HG03280 (cell line): ENCODE measurements at regions not wholly inside any gene's neighbourhood (a gene's known extent, or its start where the extent isn't known, plus 50 kb on each side); places are given as distances from the start of the nearest gene placed in this dataset.
"Not testable (repeated sequence)": the region's sequence is repeated elsewhere in the genome, so short reads cannot be mapped to it uniquely, and the experiment has no call there.

Experiments
- ATAC-seq: cut with Tn5 transposase; IDR thresholded peaks from one replicate; pipeline ENCODE4 v1.9.1; 2021; ENCODE audit warnings: mild to moderate bottlenecking, moderate library complexity; ENCODE audit not compliant: unreplicated experiment

DNA sequence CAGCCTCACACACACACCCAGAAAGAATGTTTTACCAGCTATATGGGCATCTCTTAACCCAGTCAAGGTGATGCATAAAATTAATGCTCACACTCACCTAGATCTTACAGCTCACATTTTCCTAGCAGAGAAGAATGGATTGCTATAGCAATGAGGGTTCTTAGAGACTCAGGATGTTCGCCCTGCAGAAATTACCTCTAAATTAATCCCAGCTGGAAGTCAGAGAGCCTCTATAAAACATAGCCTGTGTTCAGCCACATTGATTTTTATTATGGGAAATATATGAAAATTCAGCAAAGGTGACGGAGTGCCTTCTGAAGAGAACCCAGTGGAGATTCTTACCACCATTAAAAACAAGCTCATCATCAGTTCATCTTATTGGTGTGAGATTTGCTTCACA is 528.3 kb upstream of the ZFP42 start:
- no peak for ATAC-seq

DNA sequence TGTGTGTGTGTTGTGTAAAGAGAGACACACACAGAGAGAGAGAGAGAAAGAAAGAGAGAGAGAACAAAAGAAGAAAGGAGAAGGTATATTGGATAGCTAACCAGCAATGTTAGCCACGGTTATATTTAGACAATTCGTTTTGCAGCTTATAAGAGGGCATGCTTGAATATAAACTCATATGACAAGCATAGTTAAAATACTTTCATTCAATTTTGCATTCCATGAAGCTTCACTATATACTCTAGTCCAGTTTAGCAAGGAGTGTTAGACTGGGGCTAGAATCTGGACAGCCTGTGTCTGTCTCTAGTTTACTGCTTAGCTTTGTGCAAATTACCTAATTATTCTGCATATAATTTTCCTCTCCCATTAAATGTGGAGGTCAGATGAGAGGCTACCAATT is 525.9 kb upstream of the ZFP42 start:
- ATAC-seq = no peak

DNA sequence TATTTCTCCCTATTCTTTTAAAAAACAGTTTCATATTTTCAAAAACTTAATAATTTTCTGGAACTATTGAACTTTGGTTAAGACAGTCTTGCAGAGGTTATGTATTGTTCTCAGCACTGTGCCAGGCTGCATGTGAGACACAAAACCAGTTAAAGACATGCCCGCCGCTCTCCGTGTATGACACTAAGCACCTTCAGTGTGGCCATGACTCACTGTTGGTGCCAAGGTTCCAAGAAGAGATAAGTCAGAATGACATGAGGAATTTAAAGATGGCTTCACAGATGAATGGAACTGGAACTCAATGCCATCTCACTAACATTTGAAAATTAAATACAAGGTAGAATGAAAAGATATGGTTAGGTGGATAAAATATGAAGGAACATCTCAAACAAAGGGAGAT is 525.5 kb upstream of the ZFP42 start:
- ATAC-seq = no peak

DNA sequence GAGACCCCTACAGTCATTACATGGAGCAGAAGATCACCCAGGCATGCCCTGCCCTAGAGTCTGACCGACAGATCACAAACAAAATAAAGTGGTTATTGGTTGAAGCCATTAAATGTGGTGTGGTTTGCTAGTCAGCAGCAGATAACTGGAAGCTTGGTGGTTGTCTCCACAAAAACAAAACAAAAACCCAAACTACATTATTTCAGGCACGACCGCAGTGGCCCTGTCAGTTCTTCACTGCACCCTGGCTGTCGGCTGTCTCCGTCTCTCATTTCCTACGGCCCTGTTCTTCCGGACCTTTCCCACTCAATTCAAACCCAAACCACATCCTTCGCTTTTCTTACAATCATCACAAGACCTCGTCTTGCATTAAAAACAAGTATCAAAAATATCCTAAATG is 521.3 kb upstream of the ZFP42 start:
- ATAC-seq = no peak

DNA sequence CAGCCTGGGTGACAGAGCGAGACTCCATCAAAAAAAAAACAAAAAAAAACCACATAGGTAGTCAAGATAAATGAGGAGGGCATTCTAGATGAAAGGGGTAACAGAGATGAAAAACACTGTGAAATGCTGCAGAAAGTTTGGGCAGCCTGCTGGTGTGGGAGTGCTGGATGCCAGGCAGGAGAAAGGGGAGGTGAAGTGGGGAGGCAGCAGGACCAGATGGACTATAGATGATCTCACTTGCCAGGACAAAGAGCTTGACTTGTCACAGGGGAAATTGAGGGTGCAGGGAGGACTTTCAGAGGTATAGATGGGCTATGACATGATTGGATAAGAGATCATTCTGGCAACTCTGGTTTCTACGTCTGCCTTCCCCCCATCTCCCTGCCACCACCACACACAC is 519.7 kb upstream of the ZFP42 start:
- ATAC-seq = no peak

DNA sequence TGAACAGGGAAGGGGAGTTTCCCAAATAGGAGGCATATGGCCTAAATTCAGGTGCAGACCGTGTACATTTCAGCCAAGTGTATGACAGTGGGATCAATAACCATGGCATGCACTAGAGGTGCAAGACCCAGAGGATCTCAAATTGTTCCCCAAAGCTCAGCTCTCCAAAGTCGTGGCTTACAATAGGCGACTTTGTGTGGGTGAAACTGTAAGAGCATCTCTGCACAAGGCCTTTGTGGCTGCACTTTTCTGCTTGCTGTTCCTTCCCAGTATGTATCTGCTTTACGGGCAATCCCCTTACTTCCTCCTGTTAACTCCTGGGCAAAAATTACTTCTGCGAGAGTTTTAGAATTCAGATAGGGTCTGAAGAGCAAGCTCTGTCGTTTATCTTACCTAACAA is 518.3 kb upstream of the ZFP42 start:
- no peak for ATAC-seq

DNA sequence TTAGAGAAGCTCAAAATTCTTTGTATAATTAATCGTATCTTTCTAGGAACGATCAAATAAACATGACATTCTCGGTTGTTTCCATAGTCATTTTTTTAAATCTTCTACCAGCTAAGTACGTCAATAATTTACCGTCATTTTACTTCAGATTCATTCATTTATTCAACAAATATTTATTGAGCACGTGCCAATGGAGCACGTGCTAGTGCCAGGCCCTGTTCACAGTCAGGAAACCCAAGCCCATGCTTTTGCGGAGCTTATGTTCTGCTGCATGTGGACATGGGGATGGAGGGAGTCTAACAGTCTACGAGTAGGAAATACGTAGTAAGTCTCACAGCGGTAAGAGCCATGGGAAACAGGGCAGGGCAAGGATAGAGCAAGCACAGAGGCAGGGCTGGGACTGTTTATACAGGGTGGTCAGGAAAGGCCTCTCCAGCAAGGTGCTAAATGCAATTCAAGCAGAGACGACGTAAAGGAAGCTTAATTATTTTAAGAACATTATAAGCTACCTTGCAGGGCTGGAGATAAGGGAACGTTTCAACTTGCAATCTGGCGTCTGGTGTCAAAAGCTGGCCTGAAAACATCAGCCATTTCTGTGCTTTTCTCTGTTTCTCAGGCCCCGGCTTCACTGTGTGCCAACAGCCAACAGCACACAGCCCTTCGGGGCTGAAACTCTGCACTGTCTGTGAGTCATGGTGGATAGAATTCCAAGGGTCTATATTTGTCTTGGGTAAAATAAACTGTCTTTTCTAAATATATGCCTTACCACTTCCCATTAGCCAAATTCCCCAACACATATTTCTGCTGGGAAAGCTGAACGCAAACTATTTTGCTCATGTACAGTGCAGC is 517.1 kb upstream of the ZFP42 start:
- ATAC-seq = no peak

DNA sequence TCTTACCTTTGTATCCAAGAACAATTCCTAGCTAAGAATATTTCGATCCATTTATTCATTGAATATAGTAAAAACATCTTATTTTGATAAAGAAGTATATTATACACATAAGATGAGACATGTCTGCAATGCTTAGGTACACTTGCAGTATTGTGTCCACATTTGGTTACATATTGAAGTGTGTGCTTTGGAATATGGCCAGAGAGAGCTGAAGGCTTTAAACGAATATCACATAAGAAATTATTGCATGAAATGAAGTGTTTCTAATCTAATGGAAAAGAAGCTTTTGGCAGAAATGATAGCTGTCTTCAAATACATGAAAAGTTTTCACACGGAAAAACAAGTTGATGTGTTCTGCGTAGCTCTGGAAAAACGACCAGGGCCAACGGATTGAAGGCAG is 516.1 kb upstream of the ZFP42 start:
- ATAC-seq = no peak

DNA sequence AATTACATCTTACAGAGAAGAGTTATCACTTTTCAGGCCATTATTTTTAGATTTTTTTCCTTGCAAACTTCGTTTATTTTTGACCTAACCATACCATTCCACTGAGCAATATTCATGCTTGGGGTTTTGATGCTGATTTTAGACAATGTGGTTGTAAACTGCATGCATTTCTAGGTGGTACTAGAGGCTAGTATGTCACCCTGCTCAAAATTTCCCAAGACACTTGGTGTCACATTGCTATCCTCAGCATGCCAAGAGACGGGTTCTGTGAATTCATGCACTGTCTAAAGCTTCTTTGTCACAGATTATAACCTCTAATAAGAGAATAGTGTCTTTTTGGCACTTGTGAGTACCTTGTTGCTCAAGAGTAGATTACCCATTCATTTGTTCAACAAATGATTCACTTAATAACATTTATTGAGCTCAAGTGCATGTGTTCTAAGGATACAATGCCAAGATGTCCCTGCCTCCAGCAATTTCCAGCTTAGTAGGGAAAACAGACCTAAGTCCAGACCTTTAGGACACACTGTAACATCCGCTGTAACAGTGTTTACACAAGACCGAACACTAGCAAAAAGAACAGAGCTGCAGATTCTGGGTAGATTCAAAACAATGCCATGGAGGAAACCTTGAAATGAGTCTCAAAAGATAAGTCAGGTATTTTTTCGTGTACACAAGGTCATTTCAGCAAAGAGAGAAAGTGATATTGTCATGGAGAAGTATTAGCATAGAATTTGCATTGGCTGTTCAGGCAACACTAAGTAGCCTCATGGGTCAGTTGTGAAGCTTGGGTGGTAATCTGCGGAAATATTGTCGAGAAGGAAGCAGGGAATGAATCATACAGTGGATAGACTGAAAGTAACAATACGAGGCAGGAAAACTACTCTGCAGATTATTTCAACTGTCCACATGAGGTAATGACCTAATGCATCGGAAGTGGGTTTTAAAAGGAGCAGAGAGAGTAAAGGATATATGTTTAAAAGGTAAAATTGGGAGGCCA is 515.1 kb upstream of the ZFP42 start:
- no peak for ATAC-seq

DNA sequence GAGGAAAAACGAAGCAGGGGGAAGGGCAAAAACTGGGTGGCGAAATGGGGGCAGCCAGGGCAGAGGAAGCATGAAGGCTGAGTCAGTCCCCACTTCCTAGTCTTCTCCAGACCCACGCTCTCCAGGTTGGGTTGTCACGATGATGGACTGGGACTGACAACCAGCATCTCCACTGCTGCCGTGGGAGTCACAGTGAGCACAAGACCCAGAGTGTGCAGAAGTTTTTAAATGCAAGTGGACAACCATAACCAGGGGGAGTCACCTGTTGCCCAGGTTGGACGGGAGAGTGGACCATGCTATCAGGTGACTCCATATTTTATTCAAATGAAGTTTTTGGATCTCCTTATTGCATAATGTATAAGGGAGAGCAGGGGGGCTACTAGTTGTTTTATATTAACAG is 511.4 kb upstream of the ZFP42 start:
- no peak for ATAC-seq

DNA sequence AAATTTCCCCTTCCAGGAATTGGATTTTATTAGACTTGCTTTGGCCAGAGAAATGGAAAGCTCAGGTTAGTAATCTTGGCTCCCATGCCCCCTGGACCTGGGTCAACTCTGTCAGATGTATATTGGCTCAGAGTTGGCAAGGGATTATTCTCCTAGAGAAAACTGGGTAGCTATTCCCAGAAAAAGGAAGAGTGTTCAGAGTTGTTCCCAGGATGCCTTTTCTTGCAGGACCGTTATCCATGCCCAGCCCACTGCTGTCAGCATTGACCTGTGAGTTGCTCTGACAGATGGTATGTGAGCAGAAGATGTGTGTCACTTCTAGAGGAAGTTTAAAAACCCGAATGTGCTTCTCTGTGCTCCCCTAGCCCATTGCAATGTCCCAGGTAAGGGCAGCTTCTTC is 509.9 kb upstream of the ZFP42 start:
- ATAC-seq = no peak

DNA sequence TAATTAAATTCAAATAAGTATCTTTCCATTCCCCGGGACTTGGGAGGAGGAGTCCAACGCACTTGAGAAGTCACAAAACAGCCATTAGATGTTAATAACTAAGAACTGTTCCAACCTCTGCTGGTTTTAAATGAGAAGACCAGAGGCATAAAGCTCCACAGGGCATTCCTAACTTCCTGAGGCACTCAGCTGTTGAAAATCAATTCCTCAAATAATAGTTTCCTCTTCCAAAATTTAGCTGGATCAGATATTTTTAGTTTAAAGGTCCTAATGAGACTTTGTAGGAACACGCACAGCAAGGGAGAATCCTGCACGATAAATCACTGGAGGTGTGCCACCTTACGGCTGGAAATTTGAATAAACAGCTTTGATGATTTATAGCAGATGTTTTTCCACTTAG is 504.3 kb upstream of the ZFP42 start:
- no peak for ATAC-seq

DNA sequence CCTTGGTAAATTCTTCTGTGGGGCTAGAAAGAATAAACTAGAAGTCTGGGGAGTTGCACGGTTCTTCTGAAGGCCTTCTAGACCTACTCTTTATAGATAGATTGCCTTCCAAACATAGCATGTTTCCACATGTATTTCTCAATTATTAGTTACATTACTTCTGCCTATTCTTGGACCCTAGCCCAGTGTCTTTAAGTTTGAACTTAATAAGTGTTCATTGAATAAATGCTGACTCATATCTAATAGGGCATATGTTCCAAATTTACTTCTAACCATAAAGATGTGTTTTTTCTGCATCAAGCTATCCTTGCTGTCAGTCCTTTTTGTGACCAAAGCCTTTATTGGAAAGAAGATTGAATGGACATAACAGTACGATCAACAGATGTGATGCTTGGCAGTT is 503.6 kb upstream of the ZFP42 start:
- no peak for ATAC-seq

DNA sequence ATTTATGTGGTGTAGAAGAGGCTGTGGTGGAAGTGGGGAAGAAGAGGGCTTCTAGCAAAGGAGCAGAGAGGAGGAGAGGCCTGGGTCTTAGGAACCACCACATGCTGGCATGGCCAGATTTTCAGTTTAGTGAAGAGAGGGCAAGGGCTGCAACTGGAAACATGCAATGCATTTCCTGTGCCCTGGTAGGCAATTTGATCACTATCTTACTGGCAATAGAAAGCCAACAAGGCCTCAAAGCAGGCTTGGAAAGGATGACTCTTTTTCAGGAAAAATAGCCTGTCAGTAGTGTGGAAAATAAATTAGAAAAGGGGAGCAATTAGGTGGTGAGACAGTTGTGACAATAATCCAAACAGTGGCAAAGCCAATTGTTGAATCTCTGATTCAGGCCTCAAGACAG is 501.9 kb upstream of the ZFP42 start:
- ATAC-seq = no peak

DNA sequence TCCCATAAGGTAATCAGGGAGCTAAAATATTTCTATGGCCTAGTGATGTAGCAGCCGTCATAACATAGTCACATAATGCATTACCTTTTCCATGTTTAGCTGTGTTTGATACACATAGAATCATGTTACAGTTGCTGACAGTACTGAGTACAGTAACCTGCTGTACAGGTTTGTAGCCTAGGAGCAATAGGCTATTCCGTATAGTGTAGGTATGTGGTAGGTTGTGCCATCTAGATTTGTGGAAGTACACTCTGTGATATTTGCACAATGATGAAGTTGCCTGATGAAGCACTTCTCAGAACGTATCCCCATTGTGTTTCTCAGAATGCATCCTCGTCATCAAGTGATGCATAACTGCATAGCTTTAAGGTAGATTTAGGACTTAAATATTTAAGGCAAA is 495.6 kb upstream of the ZFP42 start:
- no peak for ATAC-seq

DNA sequence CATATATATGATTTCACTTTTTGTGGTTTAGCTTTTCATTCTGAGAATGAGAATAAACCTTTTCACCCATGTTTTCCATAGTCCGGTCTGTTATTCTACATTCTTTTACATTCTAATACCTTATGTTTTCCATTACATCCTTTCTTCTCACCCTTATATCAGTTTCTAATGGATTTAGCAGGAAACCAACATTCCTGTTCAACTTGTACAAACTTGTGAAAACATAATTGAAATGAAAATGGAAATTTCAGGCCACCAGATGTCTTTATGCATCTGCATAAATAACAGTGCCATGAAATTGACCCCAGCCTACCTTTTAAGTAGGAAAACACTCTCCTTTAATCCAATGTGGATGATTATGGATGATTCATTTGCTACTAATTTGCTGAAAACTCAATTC is 494.8 kb upstream of the ZFP42 start:
- no peak for ATAC-seq

DNA sequence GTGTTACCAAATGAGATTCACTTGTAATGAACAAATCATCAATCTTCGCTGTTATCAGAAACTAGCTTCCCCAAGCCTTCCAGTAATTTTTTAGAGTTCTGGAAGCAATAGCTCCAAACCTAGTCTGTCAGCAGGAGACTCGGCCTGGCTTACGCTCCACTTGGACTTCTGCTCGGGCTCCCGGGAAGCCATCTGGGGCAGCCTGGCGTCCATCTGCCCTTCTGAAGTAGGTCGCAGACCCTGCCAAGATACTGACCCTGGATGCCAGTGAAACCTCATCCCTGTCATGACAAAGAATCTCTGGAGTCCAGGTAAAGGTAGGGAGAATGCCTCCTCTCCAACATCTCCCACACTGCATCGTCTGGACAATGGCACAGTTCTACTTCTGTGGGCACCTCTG is 493.8 kb upstream of the ZFP42 start:
- ATAC-seq = no peak

DNA sequence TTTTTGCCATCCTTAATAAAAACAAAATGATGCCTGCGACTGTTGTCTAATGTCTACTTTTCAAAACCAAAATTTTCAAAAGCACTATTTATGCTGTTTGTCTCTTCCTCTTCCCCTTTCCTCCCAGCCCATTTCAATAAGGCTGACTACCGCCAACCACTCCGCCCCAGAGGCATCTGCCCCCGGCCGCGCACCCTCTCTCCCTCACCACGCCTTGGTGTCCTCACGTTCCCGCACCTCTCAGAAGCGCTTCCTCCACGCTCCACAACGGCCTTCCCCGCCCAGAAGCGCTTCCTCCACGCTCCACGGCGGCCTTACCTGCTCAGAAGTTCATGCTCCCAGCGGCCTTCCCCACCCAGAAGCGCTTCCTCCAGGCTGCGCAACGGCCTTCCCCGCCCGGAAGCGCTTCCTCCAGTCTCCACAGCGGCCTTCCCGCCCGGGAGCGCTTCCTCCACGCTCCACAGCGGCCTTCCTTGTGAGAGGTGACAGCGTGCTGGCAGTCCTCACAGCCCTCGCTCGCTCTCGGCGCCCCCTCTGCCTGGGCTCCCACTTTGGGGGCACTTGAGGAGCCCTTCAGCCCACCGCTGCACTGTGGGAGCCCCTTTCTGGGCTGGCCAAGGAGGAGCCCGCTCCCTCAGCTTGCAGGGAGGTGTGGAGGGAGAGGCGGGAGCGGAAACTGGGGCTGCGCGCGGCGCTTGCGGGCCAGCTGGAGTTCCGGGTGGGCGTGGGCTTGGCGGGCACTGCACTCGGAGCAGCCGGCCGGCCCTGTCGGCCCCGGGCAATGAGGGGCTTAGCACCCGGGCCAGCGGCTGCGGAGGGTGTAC is 490.4 kb upstream of the ZFP42 start:
- ATAC-seq = no peak

DNA sequence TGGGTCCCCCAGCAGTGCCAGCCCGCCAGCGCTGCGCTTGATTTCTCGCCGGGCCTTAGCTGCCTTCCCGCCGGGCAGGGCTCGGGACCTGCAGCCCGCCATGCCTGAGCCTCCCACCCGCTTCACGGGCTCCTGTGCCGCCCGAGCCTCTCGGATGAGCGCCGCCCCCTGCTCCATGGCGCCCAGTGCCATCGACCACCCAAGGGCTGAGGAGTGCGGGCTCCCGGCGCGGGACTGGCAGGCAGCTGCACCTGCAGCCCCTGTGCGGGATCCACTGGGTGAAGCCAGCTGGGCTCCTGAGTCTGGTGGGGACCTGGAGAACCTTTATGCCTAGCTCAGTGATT is 489.8 kb upstream of the ZFP42 start:
- ATAC-seq = not testable (repeated sequence)

DNA sequence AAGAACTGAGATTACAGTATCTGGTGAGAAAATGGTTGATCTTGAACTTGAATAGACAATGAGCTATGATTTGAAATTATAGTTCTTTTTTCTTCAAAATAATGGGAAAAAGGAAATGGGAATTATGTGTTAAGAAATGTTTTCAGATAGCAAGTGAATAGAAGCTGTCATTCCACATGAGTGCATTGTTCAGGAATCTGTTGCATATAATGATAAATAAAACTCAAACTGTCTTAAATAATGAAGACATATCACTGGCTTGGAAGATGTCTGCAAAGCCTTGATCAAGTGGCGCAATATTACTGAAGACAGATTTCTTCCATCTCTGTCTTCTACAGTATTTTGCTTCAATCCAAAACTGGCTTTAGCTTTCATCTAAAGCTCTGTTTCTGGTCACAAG is 479.3 kb upstream of the ZFP42 start:
- ATAC-seq = no peak

DNA sequence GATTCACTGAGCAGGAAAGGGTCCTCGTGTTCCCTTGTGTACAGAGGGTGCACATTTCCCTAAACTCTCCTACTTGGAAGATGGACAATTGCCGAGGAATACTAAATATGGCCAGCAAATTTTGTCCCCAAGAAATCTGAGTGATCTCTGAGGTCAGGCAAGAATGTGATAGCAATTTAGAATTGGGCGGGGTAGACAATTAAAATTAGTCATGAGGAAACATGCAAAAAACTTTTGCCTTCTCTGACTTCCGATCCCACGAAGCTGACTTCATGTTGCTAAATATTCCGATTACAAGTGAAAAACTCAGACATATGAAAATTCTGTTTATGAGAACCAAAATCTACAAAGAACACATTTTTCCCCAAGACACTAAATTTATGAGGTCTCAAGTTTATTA is 453.9 kb upstream of the ZFP42 start:
- ATAC-seq = no peak
